Effector memory CD4-positive, alpha-beta T cell (primary cell): ENCODE measurements at regions not wholly inside any gene's neighbourhood (a gene's known extent, or its start where the extent isn't known, plus 50 kb on each side); places are given as distances from the start of the nearest gene placed in this dataset.

Experiments
- DNase-seq, 3 donors: peaks; one replicate each; pipeline ENCODE4 v3.0.0-alpha.2; 2020
- H3K27ac ChIP-seq: 2 replicates; pipeline ENCODE4 v1.7.0; 2013; ENCODE audit warnings: mild to moderate bottlenecking, low read length, moderate library complexity; ENCODE audit not compliant: insufficient read depth, poor library complexity, severe bottlenecking
- H3K27me3 ChIP-seq: replicated peaks from 2 replicates; pipeline ENCODE4 v1.7.0; 2013; ENCODE audit warnings: mild to moderate bottlenecking, low read length; ENCODE audit not compliant: insufficient read depth, control insufficient read depth, poor library complexity, severe bottlenecking
- H3K36me3 ChIP-seq: 2 replicates; pipeline ENCODE4 v1.7.0; 2013; ENCODE audit warnings: mild to moderate bottlenecking, low read length, moderate library complexity; ENCODE audit not compliant: control insufficient read depth, insufficient read depth
- H3K4me1 ChIP-seq: 2 replicates; pipeline ENCODE4 v1.7.0; 2013; ENCODE audit warnings: low read length, mild to moderate bottlenecking; ENCODE audit not compliant: control insufficient read depth, insufficient read depth, poor library complexity, severe bottlenecking
- H3K4me3 ChIP-seq: 2 replicates; pipeline ENCODE4 v1.7.0; 2013; ENCODE audit warnings: low read length, low read depth, mild to moderate bottlenecking; ENCODE audit not compliant: insufficient read depth, poor library complexity, severe bottlenecking
- H3K9me3 ChIP-seq: 2 replicates; pipeline ENCODE4 v1.7.0; 2013; ENCODE audit warnings: mild to moderate bottlenecking, low read length, moderate library complexity; ENCODE audit not compliant: control insufficient read depth

DNA sequence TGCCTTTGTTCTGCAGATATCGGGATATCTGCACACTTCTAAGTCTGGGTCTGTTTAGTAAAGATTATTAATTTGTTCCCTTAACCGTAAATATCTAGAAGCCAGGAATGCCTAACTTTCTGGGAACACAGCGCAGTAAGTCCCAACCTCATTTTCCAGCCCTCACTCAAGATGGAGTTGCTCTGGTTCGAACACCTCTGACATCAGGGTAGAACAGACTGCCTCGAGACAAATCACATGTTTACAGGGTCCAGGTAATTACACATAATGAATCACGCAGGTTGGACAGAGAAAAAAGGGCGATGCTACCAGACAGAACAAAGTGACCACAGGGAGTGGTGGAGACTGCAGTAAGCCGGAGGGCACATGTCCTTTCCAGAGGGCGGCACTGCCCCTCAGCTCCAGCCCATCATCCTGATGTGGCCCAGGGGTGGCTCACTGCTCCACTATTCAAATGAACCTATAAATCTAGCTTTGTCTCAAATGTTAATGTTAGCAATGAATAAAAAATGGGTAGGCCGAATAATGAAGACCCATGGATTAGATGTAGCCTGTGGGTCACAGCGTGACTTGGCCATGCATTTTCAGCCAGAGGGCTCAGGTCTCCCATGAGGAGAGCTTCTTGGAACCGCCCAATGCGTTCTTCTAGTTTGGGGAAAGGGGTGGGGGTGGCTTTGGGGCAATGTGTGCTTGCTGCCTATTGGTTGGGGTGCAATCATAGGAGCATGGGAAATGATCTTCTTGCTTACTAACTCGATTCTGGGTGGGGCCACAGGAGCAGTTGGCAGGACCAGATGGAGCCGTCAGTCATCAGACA lies 159.0 kb upstream of the SFSWAP start:
- Histone ChIP-seq H3K27me3 (no peaks in the 10 kb centered on the region), H3K9me3 (no peaks in the 10 kb centered on the region), H3K36me3 (no peaks in the 10 kb centered on the region), H3K4me3 (no peak overlapping the region), H3K27ac (no peak overlapping the region), H3K4me1 (no peaks in the 10 kb centered on the region)
- DNase-seq, result no peak

GRCh38 chr12:131552492-131552863 lies 158.4 kb upstream of the SFSWAP start:
- Histone ChIP-seq H3K4me3 (no peak overlapping the region), H3K36me3 (no peaks in the 10 kb centered on the region), H3K4me1 (no peaks in the 10 kb centered on the region), H3K27ac (no peak overlapping the region), H3K27me3 (no peaks in the 10 kb centered on the region), H3K9me3 (no peaks in the 10 kb centered on the region)
- DNase-seq, result no peak

GRCh38 chr12:131553096-131553777 lies 157.7 kb upstream of the SFSWAP start:
- no peak overlapping the region for H3K4me3 ChIP-seq
- no peaks in the 10 kb centered on the region for H3K27me3 ChIP-seq

GRCh38 chr12:131555197-131555846 lies 155.6 kb upstream of the SFSWAP start:
- DNase-seq, result no peak
- Histone ChIP-seq H3K9me3 (no peaks in the 10 kb centered on the region), H3K27me3 (no peaks in the 10 kb centered on the region), H3K27ac (no peak overlapping the region), H3K4me3 (no peak overlapping the region), H3K36me3 (no peaks in the 10 kb centered on the region), H3K4me1 (no peaks in the 10 kb centered on the region)

More at GRCh38 chr12:131553096-131553777, 157.7 kb upstream of the SFSWAP start:
- Histone ChIP-seq H3K36me3 (no peaks in the 10 kb centered on the region), H3K9me3 (no peaks in the 10 kb centered on the region), H3K4me1 (no peaks in the 10 kb centered on the region), H3K27ac (no peak overlapping the region)
- no peak for DNase-seq

DNA sequence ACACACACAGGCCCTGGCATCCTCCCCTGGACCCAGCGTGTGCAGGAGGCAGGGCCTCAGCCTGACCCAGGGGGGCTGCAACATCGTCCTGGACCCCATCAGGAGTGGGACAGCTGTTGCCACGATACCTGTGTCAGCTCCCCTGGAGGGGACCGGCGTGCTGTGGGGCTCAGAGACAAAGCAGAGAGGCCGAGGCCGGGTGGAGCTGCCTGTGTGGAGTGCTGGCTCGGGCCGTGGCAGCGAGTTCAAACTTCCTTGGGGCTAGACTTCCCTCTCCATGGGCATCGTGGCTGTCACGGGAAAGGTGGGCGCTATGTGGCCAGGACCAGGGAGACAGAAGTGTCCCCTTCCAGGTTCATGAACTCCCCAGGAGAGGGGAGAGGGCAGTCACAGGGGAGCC lies 155.0 kb upstream of the SFSWAP start:
- Histone ChIP-seq H3K27ac (no peak overlapping the region), H3K9me3 (no peaks in the 10 kb centered on the region), H3K27me3 (no peaks in the 10 kb centered on the region)

DNA sequence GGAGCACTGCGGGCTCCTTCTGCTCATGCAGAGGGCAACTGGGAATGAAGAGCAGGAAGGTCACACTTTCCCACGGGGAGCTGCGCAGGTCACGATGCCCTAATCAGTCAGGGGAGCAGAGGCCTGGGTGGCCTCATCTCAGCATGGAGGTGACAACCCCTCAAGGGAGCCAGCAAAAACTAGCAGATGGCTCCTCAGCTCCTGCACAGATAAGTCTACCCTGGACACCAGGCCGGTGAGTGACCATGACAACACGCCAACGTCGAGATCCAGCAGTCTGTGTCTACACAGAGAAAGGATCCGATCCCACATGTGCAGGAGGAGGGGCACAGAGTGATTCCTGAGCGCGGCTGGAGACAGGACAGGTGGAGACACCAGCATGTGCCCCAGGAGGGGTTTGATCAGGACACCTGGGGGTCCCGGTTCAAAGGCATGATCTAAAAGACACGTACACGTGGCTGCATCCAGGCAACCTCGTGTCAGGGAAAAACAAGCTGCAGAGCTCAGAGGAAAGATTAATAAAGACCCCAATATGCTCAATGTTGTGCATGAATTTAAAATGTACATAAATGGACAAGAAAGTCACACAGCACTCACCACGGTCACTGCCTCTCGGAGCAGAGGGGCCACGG lies 153.7 kb upstream of the SFSWAP start:
- DNase-seq, result no peak
- H3K4me3 ChIP-seq, result no peak overlapping the region
- no peak overlapping the region for H3K27ac ChIP-seq
- H3K9me3 ChIP-seq, result no peaks in the 10 kb centered on the region
- no peaks in the 10 kb centered on the region for H3K36me3 ChIP-seq
- H3K4me1 ChIP-seq, result no peaks in the 10 kb centered on the region
- H3K27me3 ChIP-seq, result no peaks in the 10 kb centered on the region

More for the DNA sequence above, 155.0 kb upstream of the SFSWAP start:
- Histone ChIP-seq H3K4me3 (no peak overlapping the region), H3K4me1 (no peaks in the 10 kb centered on the region), H3K36me3 (no peaks in the 10 kb centered on the region)
- DNase-seq, result no peak

DNA sequence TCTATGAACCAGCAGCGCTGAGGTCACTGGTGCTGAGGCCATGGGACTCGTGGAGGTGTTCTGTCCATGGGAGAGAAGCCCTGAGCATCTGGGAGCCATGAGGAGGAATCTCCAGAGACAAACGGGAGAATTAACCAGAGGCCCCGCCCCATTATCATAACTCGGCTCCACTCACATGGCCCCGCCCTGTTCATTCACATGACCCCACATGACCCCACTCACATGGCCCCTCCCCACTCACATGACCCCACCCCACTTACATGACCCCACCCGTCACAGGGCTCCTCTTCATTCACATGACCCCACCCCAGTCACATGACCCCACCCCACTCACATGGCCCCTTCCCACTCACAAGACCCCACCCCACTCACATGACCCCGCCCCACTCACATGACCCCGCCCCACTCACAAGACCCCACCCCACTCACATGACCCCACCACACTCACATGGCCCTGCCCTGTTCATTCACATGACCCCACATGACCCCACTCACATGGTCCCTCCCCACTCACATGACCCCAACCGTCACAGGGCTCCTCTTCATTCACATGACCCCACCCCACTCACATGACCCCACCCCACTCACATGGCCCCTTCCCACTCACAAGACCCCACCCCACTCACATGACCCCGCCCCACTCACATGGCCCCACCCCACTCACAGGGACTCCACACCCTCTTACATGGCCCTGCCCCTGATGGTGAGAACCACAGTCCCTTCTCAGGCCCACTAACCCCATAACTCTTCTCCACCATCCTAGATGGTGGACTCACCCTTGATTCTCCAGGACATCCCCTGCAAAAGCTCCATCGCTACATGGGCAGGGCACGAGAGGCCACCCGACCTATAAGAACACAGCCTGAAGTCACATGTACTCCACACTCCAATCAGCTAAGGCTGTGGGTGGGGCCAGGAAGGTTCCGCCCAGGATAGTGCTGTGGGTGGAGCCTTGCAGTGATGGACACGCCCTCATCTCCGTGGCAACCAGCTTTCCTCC lies 151.1 kb upstream of the SFSWAP start:
- DNase-seq, result no peak
- H3K27ac ChIP-seq, result no peak overlapping the region
- no peaks in the 10 kb centered on the region for H3K9me3 ChIP-seq
- no peaks in the 10 kb centered on the region for H3K27me3 ChIP-seq
- H3K4me3 ChIP-seq, result no peak overlapping the region
- H3K4me1 ChIP-seq, result no peaks in the 10 kb centered on the region
- no peaks in the 10 kb centered on the region for H3K36me3 ChIP-seq

DNA sequence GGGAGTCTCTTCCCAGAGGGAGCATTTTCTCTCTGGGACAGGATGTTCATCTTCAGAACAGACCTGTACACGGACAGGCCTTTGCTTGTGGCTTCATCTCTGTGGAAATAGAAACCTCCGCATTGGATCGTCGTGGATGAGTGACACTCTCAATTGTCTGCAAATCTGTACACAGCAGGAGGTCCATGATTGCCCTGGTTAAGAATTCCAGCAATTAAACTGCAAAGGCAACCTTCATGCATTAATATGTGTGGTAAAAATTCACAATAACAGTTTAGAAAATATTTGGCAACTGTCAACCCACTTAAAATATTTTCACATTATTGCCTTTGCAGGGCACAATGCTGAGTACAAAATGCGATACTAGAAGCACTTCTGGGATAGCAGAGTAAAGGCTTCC lies 149.8 kb upstream of the SFSWAP start:
- Histone ChIP-seq H3K4me3 (no peak overlapping the region), H3K36me3 (no peaks in the 10 kb centered on the region), H3K27me3 (no peaks in the 10 kb centered on the region), H3K27ac (no peak overlapping the region), H3K9me3 (no peaks in the 10 kb centered on the region), H3K4me1 (no peaks in the 10 kb centered on the region)
- DNase-seq, result no peak
